ENCODE measurements at regions not wholly inside any gene's neighbourhood (a gene's known extent, or its start where the extent isn't known, plus 50 kb on each side); places are given as distances from the start of the nearest gene placed in this dataset.
A peak's percentile ranks its signal among the peaks of the same experiment; 100 is the strongest.

GRCh38 chr5:4511996-4512656 lies 628.0 kb upstream of the ADAMTS16 start:
- DNase-seq (ENCODE audit: low spot score): peak; percentile 62

- no peak for DNase-seq (ENCODE audit: low spot score)
These were observed 626.7 kb upstream of the ADAMTS16 start for GRCh38 chr5:4513381-4513780.

- no peak for DNase-seq (ENCODE audit: low spot score)
These were observed 626.0 kb upstream of the ADAMTS16 start for GRCh38 chr5:4514067-4514648.

GRCh38 chr5:4518903-4519672 lies 621.0 kb upstream of the ADAMTS16 start:
- no peak for DNase-seq (ENCODE audit: low spot score)

- no peak for DNase-seq (ENCODE audit: low spot score)
These were observed 619.6 kb upstream of the ADAMTS16 start for GRCh38 chr5:4520559-4520958.

GRCh38 chr5:4523038-4523437 lies 617.1 kb upstream of the ADAMTS16 start:
- no peak for DNase-seq (ENCODE audit: low spot score)

- no peak for DNase-seq (ENCODE audit: low spot score)
These were observed 608.1 kb upstream of the ADAMTS16 start for GRCh38 chr5:4531756-4532704.

- DNase-seq (ENCODE audit: low spot score): no peak
These were observed 607.4 kb upstream of the ADAMTS16 start for GRCh38 chr5:4532705-4533080.

- DNase-seq (ENCODE audit: low spot score): peak; percentile 32
These were observed 606.5 kb upstream of the ADAMTS16 start for GRCh38 chr5:4533457-4534105.

GRCh38 chr5:4537489-4537888 lies 602.6 kb upstream of the ADAMTS16 start:
- no peak for DNase-seq (ENCODE audit: low spot score)

GRCh38 chr5:4540375-4541173 lies 599.6 kb upstream of the ADAMTS16 start:
- no peak for DNase-seq (ENCODE audit: low spot score)

GRCh38 chr5:4541334-4541733 lies 598.8 kb upstream of the ADAMTS16 start:
- no peak for DNase-seq (ENCODE audit: low spot score)

- DNase-seq (ENCODE audit: low spot score): no peak
These were observed 597.9 kb upstream of the ADAMTS16 start for GRCh38 chr5:4542145-4542778.

- DNase-seq (ENCODE audit: low spot score): no peak
These were observed 596.0 kb upstream of the ADAMTS16 start for GRCh38 chr5:4544049-4544670.

- DNase-seq (ENCODE audit: low spot score): no peak
These were observed 592.6 kb upstream of the ADAMTS16 start for GRCh38 chr5:4547547-4547946.

- no peak for DNase-seq (ENCODE audit: low spot score)
These were observed 591.8 kb upstream of the ADAMTS16 start for GRCh38 chr5:4548341-4548740.

- no peak for DNase-seq (ENCODE audit: low spot score)
These were observed 590.8 kb upstream of the ADAMTS16 start for GRCh38 chr5:4549351-4549750.

- DNase-seq (ENCODE audit: low spot score): peak; percentile 95
These were observed 589.1 kb upstream of the ADAMTS16 start for GRCh38 chr5:4551034-4551433.

GRCh38 chr5:4553130-4553529 lies 587.0 kb upstream of the ADAMTS16 start:
- DNase-seq (ENCODE audit: low spot score): no peak

GRCh38 chr5:4553978-4554377 lies 586.2 kb upstream of the ADAMTS16 start:
- DNase-seq (ENCODE audit: low spot score): peak; percentile 53

Measured in H4 (cell line).